ENCODE measurements at regions not wholly inside any gene's neighbourhood (a gene's known extent, or its start where the extent isn't known, plus 50 kb on each side); places are given as distances from the start of the nearest gene placed in this dataset.
"Not testable (repeated sequence)": the region's sequence is repeated elsewhere in the genome, so short reads cannot be mapped to it uniquely, and the experiment has no call there.

- DNase-seq, result no peak
Observed at GRCh38 chr6:30832864-30833263, 51.5 kb upstream of the DDR1 start.

- no peak for DNase-seq
Observed at GRCh38 chr6:30830438-30830837, 53.9 kb upstream of the DDR1 start.

- DNase-seq, result no peak
Observed at GRCh38 chr6:30829639-30830255, 54.6 kb upstream of the DDR1 start.

GRCh38 chr6:30829033-30829432 is 55.3 kb upstream of the DDR1 start:
- DNase-seq, result no peak

- peak; percentile 78 for DNase-seq
Observed at GRCh38 chr6:30828027-30828962, 56.0 kb upstream of the DDR1 start.

- DNase-seq, result peak; percentile 12
Observed at GRCh38 chr6:30826961-30827342, 57.4 kb upstream of the DDR1 start.

GRCh38 chr6:30824698-30825097 is 59.6 kb upstream of the DDR1 start:
- DNase-seq, result no peak

GRCh38 chr6:30823534-30823865 is 60.8 kb upstream of the DDR1 start:
- DNase-seq, result no peak

GRCh38 chr6:30821862-30822784 is 62.2 kb upstream of the DDR1 start:
- DNase-seq, result no peak

- DNase-seq, result no peak
Observed at GRCh38 chr6:30820193-30820592, 64.1 kb upstream of the DDR1 start.

GRCh38 chr6:30819297-30819917 is 64.9 kb upstream of the DDR1 start:
- DNase-seq, result peak; percentile 74

- DNase-seq, result no peak
Observed at GRCh38 chr6:30818391-30818841, 65.9 kb upstream of the DDR1 start.

GRCh38 chr6:30816791-30817739 is 67.3 kb upstream of the DDR1 start:
- peak; percentile 28 for DNase-seq

- DNase-seq, result not testable (repeated sequence)
Observed at GRCh38 chr6:30816296-30816695, 68.0 kb upstream of the DDR1 start.

- peak; percentile 21 for DNase-seq
Observed at GRCh38 chr6:30815041-30815742, 69.1 kb upstream of the DDR1 start.

GRCh38 chr6:30814146-30815040 is 69.9 kb upstream of the DDR1 start:
- DNase-seq, result peak; percentile 71

- DNase-seq, result no peak
Observed at GRCh38 chr6:30813631-30814145, 69.3 kb upstream of the IER3 start.

- peak; percentile 86 for DNase-seq
Observed at GRCh38 chr6:30810813-30811339, 66.5 kb upstream of the IER3 start.

GRCh38 chr6:30807566-30807965 is 63.2 kb upstream of the IER3 start:
- not testable (repeated sequence) for DNase-seq

All from stimulated activated naive CD4-positive, alpha-beta T cell treated with Interleukin-2 at 50 U/mL for 16 hours (primary cell).